GM21390 (cell line): ENCODE measurements at regions not wholly inside any gene's neighbourhood (a gene's known extent, or its start where the extent isn't known, plus 50 kb on each side); places are given as distances from the start of the nearest gene placed in this dataset.
"Not testable (repeated sequence)": the region's sequence is repeated elsewhere in the genome, so short reads cannot be mapped to it uniquely, and the experiment has no call there.

Experiments used
- ATAC-seq: cut with Tn5 transposase; IDR thresholded peaks from one replicate; pipeline ENCODE4 v1.9.1; 2021; ENCODE audit not compliant: unreplicated experiment

GRCh38 chr10:29798921-29799690 lies 164.3 kb upstream of the SVIL start:
- ATAC-seq = no peak

GRCh38 chr10:29797616-29798015 lies 162.8 kb upstream of the SVIL start:
- ATAC-seq = no peak

GRCh38 chr10:29795850-29796249 lies 161.1 kb upstream of the SVIL start:
- no peak for ATAC-seq

- no peak for ATAC-seq
These were observed 160.2 kb upstream of the SVIL start for GRCh38 chr10:29794776-29795611.

GRCh38 chr10:29791773-29792172 lies 157.0 kb upstream of the SVIL start:
- ATAC-seq = no peak

- no peak for ATAC-seq
These were observed 155.4 kb upstream of the SVIL start for GRCh38 chr10:29790207-29790606.

- ATAC-seq = no peak
These were observed 153.3 kb upstream of the SVIL start for GRCh38 chr10:29788113-29788512.

GRCh38 chr10:29785701-29786100 lies 150.9 kb upstream of the SVIL start:
- ATAC-seq = no peak

- ATAC-seq = no peak
These were observed 149.5 kb upstream of the SVIL start for GRCh38 chr10:29784175-29784773.

GRCh38 chr10:29783201-29783947 lies 148.6 kb upstream of the SVIL start:
- no peak for ATAC-seq

- no peak for ATAC-seq
These were observed 145.9 kb upstream of the SVIL start for GRCh38 chr10:29780639-29781038.

- ATAC-seq = no peak
These were observed 145.3 kb upstream of the SVIL start for GRCh38 chr10:29780096-29780495.

GRCh38 chr10:29776246-29776645 lies 141.5 kb upstream of the SVIL start:
- ATAC-seq = no peak

GRCh38 chr10:29774475-29774874 lies 139.7 kb upstream of the SVIL start:
- no peak for ATAC-seq

GRCh38 chr10:29773675-29774091 lies 138.9 kb upstream of the SVIL start:
- ATAC-seq = no peak

GRCh38 chr10:29772403-29772802 lies 137.6 kb upstream of the SVIL start:
- ATAC-seq = no peak

GRCh38 chr10:29771376-29771775 lies 136.6 kb upstream of the SVIL start:
- ATAC-seq = no peak

GRCh38 chr10:29769277-29769676 lies 134.5 kb upstream of the SVIL start:
- ATAC-seq = not testable (repeated sequence)

- ATAC-seq = no peak
These were observed 133.2 kb upstream of the SVIL start for GRCh38 chr10:29767968-29768367.

- ATAC-seq = no peak
These were observed 132.0 kb upstream of the SVIL start for GRCh38 chr10:29766753-29767152.

- ATAC-seq = no peak
These were observed 130.6 kb upstream of the SVIL start for GRCh38 chr10:29765330-29765729.
